Ishikawa (cell line): ENCODE measurements at regions not wholly inside any gene's neighbourhood (a gene's known extent, or its start where the extent isn't known, plus 50 kb on each side); places are given as distances from the start of the nearest gene placed in this dataset.

Experiments used
- CEBPB ChIP-seq: IDR thresholded peaks from 2 replicates; pipeline ENCODE4 v1.6.1; 2012
- CREB1 ChIP-seq: IDR thresholded peaks from 2 replicates; pipeline ENCODE4 v1.6.1; 2012; ENCODE audit warnings: low read depth
- FOXM1 ChIP-seq: IDR thresholded peaks from 2 replicates; pipeline ENCODE4 v1.6.1; 2012; ENCODE audit warnings: low read depth, borderline replicate concordance
- NFIC ChIP-seq: IDR thresholded peaks from 2 replicates; pipeline ENCODE4 v1.6.1; 2012
- YY1 ChIP-seq: IDR thresholded peaks from 2 replicates; pipeline ENCODE4 v1.6.1; 2012; ENCODE audit warnings: low read depth

GRCh38 chr3:103609472-103609871, 1174.7 kb downstream of the ZPLD1 start:
- TF ChIP-seq NFIC (no peak), CEBPB (no peak), YY1 (no peak), CREB1 (no peak), FOXM1 (no peak)
